NT2/D1 (cell line): ENCODE measurements at regions not wholly inside any gene's neighbourhood (a gene's known extent, or its start where the extent isn't known, plus 50 kb on each side); places are given as distances from the start of the nearest gene placed in this dataset.

Experiments used
- YY1 ChIP-seq: IDR thresholded peaks from 2 replicates; pipeline ENCODE4 v1.6.1; 2011; ENCODE audit not compliant: insufficient read length, insufficient read depth
- ZNF274 ChIP-seq: IDR thresholded peaks from 2 replicates; pipeline ENCODE4 v1.6.1; 2011; ENCODE audit warnings: mild to moderate bottlenecking, low read depth, low read length

- TF ChIP-seq YY1 (no peak), ZNF274 (no peak)
Measured at GRCh38 chr10:85319826-85320225, 991.4 kb downstream of the CCSER2 start.
